HG03575 (cell line): ENCODE measurements at regions not wholly inside any gene's neighbourhood (a gene's known extent, or its start where the extent isn't known, plus 50 kb on each side); places are given as distances from the start of the nearest gene placed in this dataset.

Experiments used
- ATAC-seq: cut with Tn5 transposase; IDR thresholded peaks from one replicate; pipeline ENCODE4 v1.9.1; 2021; ENCODE audit not compliant: unreplicated experiment, insufficient number of reproducible peaks, low FRiP score; ENCODE audit errors: extremely low read depth

GRCh38 chr10:108130575-108130974 lies 966.1 kb upstream of the SORCS1 start:
- no peak for ATAC-seq

GRCh38 chr10:108112218-108112617 lies 947.7 kb upstream of the SORCS1 start:
- no peak for ATAC-seq

DNA sequence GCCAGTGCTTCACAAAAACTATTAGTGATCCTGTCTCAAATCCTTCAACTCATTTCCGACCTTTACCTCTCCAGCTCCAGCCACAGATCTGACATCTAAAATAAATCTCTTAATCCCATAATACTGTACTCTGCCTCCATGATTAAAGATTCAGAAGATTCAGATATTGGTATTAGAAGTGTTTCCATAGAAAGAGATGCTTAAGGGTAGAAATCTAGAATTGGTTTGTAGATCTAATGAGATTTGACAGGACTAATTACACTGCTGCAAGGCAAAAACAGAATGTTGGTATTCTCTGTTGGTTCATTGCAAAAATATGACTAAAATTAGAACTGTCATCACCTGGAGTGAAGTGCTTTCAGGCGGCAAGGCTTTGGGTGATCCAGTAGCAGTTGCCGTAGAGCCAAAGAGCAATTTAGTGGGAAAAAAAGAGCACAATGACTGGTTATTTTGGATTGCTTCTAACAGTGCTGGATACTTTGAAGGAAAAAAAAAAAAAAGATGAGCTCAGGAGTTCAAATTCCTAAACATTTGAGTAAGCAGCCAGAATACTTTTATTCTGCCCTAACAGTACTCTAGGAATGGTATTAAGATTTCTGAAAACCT lies 940.1 kb upstream of the SORCS1 start:
- no peak for ATAC-seq

- ATAC-seq, result no peak
These were observed 932.8 kb upstream of the SORCS1 start for GRCh38 chr10:108097258-108097657.

- ATAC-seq, result no peak
These were observed 931.7 kb upstream of the SORCS1 start for GRCh38 chr10:108095932-108096925.

DNA sequence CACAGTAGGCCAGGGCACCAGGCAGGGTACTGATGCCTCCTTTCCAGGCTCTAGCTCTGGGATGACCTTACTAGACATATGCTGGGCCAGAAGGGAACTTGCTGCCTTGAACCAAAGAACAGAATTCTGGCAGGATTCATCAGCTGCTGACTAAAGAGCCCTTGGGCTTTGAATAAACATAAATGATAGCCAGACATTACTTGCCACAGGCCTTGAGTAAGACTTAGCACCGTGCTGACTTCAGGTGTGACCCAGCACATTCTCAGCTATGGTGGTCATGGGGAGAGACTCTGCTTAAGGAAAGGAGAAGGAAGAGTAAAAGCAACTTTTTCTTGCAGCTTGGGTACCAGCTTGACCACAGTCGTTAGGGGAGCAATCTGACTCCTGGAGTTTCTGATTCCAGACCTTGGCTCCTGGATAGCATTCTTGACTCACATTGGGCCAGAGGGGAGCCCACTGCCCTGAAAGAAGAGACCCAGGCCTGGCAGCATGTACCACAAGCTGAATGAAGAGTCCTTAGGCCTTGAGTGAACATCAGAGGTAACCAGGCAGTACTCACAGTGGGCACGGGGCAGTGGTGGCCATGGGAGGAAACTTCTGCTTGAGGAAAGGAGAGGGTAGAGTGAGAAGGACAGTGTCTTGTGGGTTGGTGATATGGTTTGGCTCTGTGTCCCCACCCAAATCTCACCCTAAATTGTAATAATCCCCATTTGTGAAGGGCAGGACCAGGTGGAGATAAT lies 926.1 kb upstream of the SORCS1 start:
- no peak for ATAC-seq

DNA sequence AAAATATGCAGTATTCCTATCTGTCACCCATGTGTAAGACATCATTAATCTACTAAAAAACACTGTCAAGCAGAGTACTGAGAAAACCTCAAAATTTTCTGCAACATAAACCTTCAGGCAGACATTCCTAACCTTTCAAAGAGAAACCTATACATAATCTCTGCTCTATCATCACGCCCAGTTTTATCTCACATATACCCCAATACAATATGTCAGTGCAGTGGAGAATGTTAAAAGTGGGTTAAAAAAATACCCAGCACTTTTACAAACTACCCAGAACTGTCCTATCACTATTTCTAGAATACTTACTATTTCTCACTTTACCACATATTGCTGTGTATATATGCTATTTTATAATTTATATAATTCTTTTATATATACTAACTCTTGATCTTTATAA lies 922.0 kb upstream of the SORCS1 start:
- no peak for ATAC-seq

- ATAC-seq, result no peak
These were observed 918.1 kb upstream of the SORCS1 start for GRCh38 chr10:108082596-108082995.

DNA sequence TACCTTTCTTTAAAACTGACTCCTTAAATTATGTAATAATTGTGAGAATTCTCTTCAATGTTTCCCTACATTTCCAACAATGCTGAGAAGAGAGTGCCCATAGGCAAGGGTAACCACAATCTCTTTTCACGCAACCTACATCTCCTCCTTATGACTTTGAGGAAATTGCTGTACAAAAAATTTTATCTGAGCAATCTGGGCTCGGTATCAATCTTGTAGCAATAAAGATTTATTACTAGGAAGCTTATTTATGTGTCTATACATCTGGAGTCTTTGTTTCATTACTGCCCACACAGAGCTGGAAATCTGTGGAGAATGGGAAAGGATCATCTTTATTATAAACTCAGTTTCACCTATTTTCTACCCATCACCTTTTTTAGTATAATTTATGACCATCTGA lies 913.8 kb upstream of the SORCS1 start:
- no peak for ATAC-seq

- no peak for ATAC-seq
These were observed 908.0 kb upstream of the SORCS1 start for GRCh38 chr10:108072466-108072865.

- no peak for ATAC-seq
These were observed 906.3 kb upstream of the SORCS1 start for GRCh38 chr10:108070789-108071188.

- no peak for ATAC-seq
These were observed 904.6 kb upstream of the SORCS1 start for GRCh38 chr10:108069096-108069495.

GRCh38 chr10:108064746-108065260 lies 900.3 kb upstream of the SORCS1 start:
- ATAC-seq, result no peak

- no peak for ATAC-seq
These were observed 895.7 kb upstream of the SORCS1 start for GRCh38 chr10:108060246-108060645.

GRCh38 chr10:108055506-108055905 lies 891.0 kb upstream of the SORCS1 start:
- no peak for ATAC-seq

DNA sequence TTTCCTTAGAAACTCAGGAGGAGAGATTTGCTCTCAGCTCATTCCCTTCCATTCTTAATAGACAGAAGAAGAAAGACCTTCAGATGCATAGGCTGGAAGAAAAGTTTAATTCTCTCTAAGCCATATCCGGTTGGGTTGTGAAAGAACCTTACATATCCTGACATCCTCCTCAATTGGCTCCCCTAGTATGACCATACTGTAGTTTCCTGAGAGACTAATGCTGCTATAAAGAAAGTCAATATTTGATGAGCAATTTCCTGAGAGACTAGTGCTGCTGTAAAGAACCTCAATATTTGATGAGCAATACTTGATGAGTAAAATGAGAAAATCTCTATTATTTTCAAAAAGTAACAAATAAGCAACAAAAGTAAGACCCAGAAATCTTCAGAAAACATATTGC lies 888.5 kb upstream of the SORCS1 start:
- no peak for ATAC-seq

- no peak for ATAC-seq
These were observed 886.7 kb upstream of the SORCS1 start for GRCh38 chr10:108051218-108051617.

GRCh38 chr10:108050626-108051025 lies 886.1 kb upstream of the SORCS1 start:
- ATAC-seq, result no peak

GRCh38 chr10:108049668-108050067 lies 885.2 kb upstream of the SORCS1 start:
- ATAC-seq, result no peak
